ENCODE measurements at regions not wholly inside any gene's neighbourhood (a gene's known extent, or its start where the extent isn't known, plus 50 kb on each side); places are given as distances from the start of the nearest gene placed in this dataset.

DNA sequence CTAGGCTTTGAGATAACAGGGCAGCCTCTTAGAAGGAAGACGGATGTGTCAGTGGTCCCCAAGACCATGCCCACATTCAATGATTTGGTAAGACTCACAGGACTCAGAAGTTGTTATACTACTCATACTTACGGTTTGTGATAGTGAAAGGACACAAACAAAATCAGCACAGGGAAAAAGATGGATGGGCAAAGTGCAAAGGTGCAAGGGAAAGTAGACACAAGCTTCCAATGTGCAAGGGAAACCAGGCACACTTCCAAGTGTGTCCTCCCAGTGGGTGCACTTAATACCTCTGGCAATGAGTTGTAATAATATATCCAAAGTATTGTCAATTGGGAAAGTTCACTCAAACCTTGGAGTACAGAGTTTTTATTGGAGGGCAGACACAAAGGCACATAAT, 53.8 kb upstream of the VCX start:
- TF ChIP-seq, protein P1, sequence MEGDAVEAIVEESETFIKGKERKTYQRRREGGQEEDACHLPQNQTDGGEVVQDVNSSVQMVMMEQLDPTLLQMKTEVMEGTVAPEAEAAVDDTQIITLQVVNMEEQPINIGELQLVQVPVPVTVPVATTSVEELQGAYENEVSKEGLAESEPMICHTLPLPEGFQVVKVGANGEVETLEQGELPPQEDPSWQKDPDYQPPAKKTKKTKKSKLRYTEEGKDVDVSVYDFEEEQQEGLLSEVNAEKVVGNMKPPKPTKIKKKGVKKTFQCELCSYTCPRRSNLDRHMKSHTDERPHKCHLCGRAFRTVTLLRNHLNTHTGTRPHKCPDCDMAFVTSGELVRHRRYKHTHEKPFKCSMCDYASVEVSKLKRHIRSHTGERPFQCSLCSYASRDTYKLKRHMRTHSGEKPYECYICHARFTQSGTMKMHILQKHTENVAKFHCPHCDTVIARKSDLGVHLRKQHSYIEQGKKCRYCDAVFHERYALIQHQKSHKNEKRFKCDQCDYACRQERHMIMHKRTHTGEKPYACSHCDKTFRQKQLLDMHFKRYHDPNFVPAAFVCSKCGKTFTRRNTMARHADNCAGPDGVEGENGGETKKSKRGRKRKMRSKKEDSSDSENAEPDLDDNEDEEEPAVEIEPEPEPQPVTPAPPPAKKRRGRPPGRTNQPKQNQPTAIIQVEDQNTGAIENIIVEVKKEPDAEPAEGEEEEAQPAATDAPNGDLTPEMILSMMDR (IDR thresholded peaks at IDR 0.05; ENCODE audit: borderline replicate concordance, insufficient read depth, low read depth, low read length) = no peak
- no peak overlapping the region for H3K4me3 ChIP-seq (ENCODE audit: low read depth, low read length)

DNA sequence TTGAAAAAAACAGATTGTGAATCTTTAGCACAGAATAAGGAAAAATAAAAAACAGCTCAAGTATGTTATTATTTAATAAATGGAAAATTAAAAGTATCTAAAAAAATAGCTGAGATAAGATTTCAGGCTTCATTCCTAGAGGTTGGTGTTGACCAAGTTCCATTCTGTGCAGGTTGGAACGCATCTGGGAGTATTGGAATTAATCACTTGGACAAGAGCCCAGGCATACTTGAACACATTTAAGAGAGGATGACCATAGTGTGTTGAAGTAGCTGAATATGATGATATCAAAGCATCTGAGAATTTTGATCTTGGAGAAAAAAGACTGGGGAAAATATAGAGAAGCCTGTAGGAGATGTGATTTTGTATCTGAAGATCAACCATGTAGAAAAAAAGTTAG, 54.6 kb upstream of the VCX start:
- H3K4me3 ChIP-seq (ENCODE audit: low read depth, low read length) = no peak overlapping the region
- TF ChIP-seq, protein P1 (IDR thresholded peaks at IDR 0.05; ENCODE audit: borderline replicate concordance, insufficient read depth, low read depth, low read length) = no peak

DNA sequence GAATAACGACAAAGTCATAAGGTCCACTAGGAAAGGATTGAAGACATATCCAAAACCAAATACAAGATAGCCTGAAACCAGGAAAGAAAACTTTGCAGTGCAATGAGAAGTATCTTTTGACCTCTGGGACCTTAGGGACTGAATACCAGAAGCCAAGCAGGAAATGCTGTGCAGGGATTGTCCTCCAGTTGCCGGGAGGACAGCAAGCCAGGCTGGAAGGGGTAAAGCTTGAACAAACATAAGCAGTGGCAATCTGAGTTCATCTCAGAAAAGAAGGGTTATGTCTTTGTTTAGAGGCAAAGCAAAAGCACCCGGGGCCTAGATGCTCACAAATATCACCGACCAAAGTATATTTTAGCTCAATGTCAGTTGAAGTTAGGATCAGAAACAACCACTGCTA, 55.3 kb upstream of the VCX start:
- TF ChIP-seq, protein P1 (IDR thresholded peaks at IDR 0.05; ENCODE audit: borderline replicate concordance, insufficient read depth, low read depth, low read length) = no peak
- H3K4me3 ChIP-seq (ENCODE audit: low read depth, low read length) = no peak overlapping the region

DNA sequence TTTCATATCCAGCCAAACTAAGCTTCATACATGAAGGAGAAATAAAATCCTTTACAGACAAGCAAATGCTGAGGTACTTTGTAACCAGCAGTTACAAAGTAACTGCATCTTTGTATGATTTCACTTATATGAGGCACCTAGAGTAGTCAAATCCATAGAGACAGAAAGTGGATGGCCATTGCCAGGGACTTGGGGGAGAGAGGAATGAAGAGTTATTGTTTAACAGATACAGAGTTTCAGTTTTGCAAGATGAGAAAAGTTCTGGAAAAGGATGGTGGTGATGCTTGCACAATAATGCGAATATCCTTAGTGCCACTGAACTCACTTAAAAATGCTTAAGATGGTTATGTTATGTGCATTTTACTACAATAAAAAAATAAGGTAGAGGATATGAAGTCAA, 58.4 kb upstream of the VCX start:
- no peak overlapping the region for H3K4me3 ChIP-seq (ENCODE audit: low read depth, low read length)
- TF ChIP-seq, protein P1 (IDR thresholded peaks at IDR 0.05; ENCODE audit: borderline replicate concordance, insufficient read depth, low read depth, low read length) = no peak

DNA sequence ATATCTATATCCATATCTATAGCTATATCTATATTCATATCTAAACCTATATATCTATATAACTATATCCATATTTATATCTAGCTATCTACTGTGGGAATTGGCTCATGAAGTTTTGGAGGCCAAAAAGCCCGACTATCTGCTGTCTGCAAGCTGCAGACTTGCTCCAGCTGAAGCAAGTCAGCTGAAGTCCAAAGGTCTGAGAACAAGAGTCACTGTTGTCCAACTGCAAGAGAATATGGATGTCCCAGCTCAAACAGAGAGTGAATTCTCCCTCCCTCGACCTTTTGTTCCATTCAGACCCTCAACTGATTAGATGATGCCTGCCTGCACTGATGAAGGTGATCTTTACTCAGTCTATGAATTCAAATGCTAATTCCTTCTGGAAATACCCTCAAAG, 63.3 kb upstream of the VCX start:
- TF ChIP-seq, protein P1 (IDR thresholded peaks at IDR 0.05; ENCODE audit: borderline replicate concordance, insufficient read depth, low read depth, low read length) = no peak
- H3K4me3 ChIP-seq (ENCODE audit: low read depth, low read length) = no peak overlapping the region

DNA sequence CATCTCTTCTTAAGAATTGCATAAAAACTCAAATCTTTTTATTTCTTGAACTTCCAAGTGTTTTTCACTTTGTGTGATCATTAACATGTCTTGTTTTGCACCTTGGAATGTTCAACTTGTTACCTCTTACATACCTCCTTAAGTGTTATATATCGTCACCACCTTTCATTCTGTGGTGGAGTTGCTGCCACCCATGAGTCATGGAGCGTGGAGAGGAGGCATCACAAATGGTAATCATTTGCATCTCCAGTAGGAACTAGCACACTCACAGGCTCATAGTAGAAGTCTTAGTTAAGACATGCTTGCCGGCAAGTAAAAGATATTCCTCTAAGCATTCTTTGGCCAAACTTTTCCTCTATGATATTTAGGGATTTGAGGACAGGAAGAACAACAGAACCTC, 67.0 kb upstream of the VCX start:
- TF ChIP-seq, protein P1 (IDR thresholded peaks at IDR 0.05; ENCODE audit: borderline replicate concordance, insufficient read depth, low read depth, low read length) = no peak
- H3K4me3 ChIP-seq (ENCODE audit: low read depth, low read length) = no peak overlapping the region

DNA sequence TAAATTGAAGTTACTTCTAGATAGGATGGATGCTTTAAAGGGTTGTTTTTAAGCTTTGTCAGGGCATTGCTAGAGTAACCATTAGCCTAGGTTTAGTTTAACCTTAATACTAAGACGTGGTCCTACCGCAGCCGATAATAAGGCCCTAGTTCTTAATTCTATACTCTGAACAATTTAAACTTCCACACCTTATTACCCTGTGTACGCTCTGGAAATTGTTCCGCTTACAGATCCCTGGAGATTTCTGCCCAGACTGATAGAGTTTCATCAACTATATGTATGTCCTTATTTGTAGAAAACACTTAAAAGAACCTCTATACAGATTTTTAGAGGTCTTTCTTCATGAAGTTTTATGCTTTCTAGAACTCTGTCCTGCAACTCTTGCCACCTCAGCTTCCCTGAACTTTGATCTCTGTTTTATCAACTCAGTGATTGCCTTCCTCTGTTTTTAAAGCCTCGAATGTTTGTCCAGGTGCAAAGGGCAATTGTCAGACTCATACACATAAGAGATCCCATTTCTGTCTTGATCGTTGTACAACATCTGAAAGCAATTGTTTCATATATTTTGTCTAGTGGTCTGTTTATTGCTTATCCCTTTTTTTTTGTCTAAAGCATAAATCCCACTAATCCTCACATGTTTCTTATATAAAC, 71.1 kb upstream of the VCX start:
- no peak overlapping the region for H3K4me3 ChIP-seq (ENCODE audit: low read depth, low read length)
- TF ChIP-seq, protein P1 (IDR thresholded peaks at IDR 0.05; ENCODE audit: borderline replicate concordance, insufficient read depth, low read depth, low read length) = no peak

Measured in GM12875 (cell line).